ENCODE measurements at regions not wholly inside any gene's neighbourhood (a gene's known extent, or its start where the extent isn't known, plus 50 kb on each side); places are given as distances from the start of the nearest gene placed in this dataset.

DNA sequence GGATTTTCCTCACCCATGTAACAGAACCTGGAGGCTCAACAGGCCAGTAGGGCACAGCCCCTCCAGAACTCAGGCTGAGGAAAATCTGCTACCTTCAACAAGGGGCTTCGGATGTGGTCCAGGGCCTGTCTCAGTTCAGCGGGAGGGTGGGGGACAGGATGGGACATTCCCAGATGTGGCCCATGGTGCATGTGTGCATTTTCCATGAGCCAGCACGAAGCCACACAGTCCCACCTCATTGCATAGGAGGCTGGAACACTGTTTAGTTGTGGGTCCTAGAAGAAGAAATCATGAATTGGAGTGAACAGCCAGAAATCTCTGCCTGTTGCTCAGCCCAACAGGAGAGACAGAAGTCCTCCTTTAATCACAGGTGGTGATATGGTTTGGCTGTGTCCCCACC is 469.6 kb upstream of the MYT1L start:
- WGBS, result 95% methylated on average over 2 of the region's 3 CpGs
- no peaks in the 10 kb centered on the region for H3K4me1 ChIP-seq
- TF ChIP-seq, protein P1, sequence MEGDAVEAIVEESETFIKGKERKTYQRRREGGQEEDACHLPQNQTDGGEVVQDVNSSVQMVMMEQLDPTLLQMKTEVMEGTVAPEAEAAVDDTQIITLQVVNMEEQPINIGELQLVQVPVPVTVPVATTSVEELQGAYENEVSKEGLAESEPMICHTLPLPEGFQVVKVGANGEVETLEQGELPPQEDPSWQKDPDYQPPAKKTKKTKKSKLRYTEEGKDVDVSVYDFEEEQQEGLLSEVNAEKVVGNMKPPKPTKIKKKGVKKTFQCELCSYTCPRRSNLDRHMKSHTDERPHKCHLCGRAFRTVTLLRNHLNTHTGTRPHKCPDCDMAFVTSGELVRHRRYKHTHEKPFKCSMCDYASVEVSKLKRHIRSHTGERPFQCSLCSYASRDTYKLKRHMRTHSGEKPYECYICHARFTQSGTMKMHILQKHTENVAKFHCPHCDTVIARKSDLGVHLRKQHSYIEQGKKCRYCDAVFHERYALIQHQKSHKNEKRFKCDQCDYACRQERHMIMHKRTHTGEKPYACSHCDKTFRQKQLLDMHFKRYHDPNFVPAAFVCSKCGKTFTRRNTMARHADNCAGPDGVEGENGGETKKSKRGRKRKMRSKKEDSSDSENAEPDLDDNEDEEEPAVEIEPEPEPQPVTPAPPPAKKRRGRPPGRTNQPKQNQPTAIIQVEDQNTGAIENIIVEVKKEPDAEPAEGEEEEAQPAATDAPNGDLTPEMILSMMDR (IDR thresholded peaks at IDR 0.05), result no peak
- TF ChIP-seq POLR2AphosphoS5 (IDR thresholded peaks at IDR 0.05) (no peak), EP300 (IDR thresholded peaks at IDR 0.05) (no peak), POLR2A (IDR thresholded peaks at IDR 0.05) (no peak)

DNA sequence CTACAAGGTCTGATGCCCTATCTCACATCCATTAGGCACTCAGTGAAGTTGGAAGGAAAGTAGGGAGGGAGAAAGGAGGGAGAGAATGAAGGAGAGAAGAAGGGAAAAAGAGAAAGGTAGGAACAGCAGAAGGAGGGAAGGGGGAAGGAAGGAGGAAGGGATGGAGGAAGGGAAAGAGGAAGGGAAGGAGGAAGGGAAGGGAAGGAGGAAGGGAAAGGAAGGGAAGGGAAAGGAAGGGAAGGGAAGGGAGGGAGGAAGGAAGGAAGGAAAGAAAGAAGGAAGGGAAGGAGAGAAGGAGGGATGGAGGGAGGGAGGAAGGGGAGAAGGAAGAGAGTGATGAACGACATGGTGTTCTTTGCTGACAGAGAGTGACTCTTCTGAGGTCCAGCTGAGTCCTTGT is 468.9 kb upstream of the MYT1L start:
- DNase-seq (ENCODE audit: low spot score in 2 of 2), result no peak
- H3K27me3 ChIP-seq, result no peaks in the 10 kb centered on the region
- TF ChIP-seq POLR2A (IDR thresholded peaks at IDR 0.05) (no peak), EP300 (IDR thresholded peaks at IDR 0.05) (no peak), POLR2AphosphoS5 (IDR thresholded peaks at IDR 0.05) (no peak)
- TF ChIP-seq, protein P1 (IDR thresholded peaks at IDR 0.05), result no peak
- WGBS, result 77% methylated on average over 1 of the region's 1 CpG
- H3K4me1 ChIP-seq, result no peaks in the 10 kb centered on the region
- H3K27ac ChIP-seq, result no peak overlapping the region
- no peak overlapping the region for H3K4me3 ChIP-seq
- H3K9me3 ChIP-seq, result no peaks in the 10 kb centered on the region
- no peaks in the 10 kb centered on the region for H3K36me3 ChIP-seq

More for the DNA sequence above, 469.6 kb upstream of the MYT1L start:
- Histone ChIP-seq H3K9me3 (no peaks in the 10 kb centered on the region), H3K4me3 (no peak overlapping the region), H3K27me3 (no peaks in the 10 kb centered on the region), H3K27ac (no peak overlapping the region), H3K36me3 (no peaks in the 10 kb centered on the region)
- no peak for DNase-seq (ENCODE audit: low spot score in 2 of 2)

DNA sequence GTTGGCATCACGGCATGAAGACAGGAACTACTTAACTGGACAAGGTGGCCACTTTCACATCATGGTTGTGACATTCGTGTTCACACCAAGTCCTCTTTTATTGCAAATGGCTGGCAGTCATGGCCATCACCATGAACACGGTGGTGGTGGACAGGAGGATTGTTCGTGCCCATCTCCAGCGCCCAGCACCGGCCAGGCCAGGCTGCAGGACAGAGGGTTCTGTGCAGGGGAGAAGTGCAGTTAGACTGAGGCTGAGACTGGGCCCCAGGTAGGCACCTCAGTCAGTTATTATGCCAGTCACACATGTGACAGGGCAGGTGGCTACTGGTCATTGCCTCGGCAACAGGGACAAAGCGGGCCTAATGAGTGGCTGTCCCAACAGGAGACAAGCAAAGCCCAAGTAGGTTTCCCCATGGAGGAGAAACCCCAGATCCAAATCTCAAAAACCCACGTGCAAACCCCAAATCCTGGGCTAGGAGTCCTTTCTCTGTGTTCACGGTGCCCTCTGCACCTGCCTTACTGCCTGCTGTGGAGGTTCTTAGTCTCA is 468.1 kb upstream of the MYT1L start:
- no peak overlapping the region for H3K27ac ChIP-seq
- H3K36me3 ChIP-seq, result no peaks in the 10 kb centered on the region
- H3K4me3 ChIP-seq, result no peak overlapping the region
- H3K9me3 ChIP-seq, result no peaks in the 10 kb centered on the region
- no peaks in the 10 kb centered on the region for H3K27me3 ChIP-seq
- TF ChIP-seq EP300 (IDR thresholded peaks at IDR 0.05) (no peak), POLR2AphosphoS5 (IDR thresholded peaks at IDR 0.05) (no peak)
- TF ChIP-seq, protein P1 (IDR thresholded peaks at IDR 0.05), result no peak
- H3K4me1 ChIP-seq, result no peaks in the 10 kb centered on the region
- WGBS, result 92% methylated on average over 7 of the region's 10 CpGs
- DNase-seq (ENCODE audit: low spot score in 2 of 2), result no peak

DNA sequence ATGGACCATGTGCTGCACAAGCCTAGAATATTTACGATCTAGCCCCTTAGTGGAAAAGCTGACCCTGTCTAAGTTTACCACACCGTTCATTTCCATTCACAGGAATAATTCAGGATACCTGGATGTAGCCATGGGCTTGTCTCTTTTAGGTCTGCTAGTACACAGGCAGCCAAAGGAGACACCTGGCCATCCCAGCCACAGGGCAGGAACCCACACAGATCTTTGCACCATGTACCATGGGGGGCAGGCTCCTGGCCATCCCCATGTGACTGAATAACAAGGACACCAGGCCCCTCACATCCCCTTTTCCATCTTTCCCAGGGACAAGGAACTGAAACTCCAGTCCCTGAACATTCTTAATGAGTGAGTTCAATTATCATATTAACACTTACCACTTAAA is 467.3 kb upstream of the MYT1L start:
- Histone ChIP-seq H3K27me3 (no peaks in the 10 kb centered on the region), H3K36me3 (no peaks in the 10 kb centered on the region), H3K9me3 (no peaks in the 10 kb centered on the region), H3K4me3 (no peak overlapping the region), H3K4me1 (no peaks in the 10 kb centered on the region), H3K27ac (no peak overlapping the region)
- DNase-seq (ENCODE audit: low spot score in 2 of 2), result no peak
- TF ChIP-seq POLR2A (IDR thresholded peaks at IDR 0.05) (no peak), POLR2AphosphoS5 (IDR thresholded peaks at IDR 0.05) (no peak), EP300 (IDR thresholded peaks at IDR 0.05) (no peak)
- TF ChIP-seq, protein P1 (IDR thresholded peaks at IDR 0.05), result no peak
- 100% methylated on average over 2 of the region's 2 CpGs for WGBS

DNA sequence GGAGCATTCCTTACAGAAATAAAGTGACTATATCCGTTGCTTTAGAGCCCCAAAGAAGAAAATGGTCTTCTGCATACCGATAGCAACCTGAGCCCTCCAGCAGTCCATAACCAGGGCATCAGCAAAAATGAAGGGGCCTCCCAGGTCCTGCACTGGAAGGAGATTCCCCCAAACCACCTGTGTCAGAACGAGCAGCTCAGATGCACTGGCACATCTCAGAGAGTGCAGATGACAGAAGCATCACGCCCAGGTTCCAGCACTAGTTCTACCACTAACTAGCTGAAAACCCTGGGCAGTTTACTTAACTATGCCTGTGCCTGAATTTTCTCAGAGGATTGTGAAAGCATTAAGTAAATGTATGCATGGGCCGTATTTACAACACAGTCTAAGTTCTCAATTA is 466.7 kb upstream of the MYT1L start:
- Histone ChIP-seq H3K4me1 (no peaks in the 10 kb centered on the region), H3K27ac (no peak overlapping the region), H3K36me3 (no peaks in the 10 kb centered on the region), H3K27me3 (no peaks in the 10 kb centered on the region), H3K4me3 (no peak overlapping the region), H3K9me3 (no peaks in the 10 kb centered on the region)
- 77% methylated on average over 5 of the region's 5 CpGs for WGBS
- DNase-seq (ENCODE audit: low spot score in 2 of 2), result no peak
- TF ChIP-seq, protein P1 (IDR thresholded peaks at IDR 0.05), result no peak
- TF ChIP-seq POLR2A (IDR thresholded peaks at IDR 0.05) (no peak), POLR2AphosphoS5 (IDR thresholded peaks at IDR 0.05) (no peak), EP300 (IDR thresholded peaks at IDR 0.05) (no peak)

Data from suprapubic skin (tissue), 4 donors.